HEK293 (cell line): ENCODE measurements at regions not wholly inside any gene's neighbourhood (a gene's known extent, or its start where the extent isn't known, plus 50 kb on each side); places are given as distances from the start of the nearest gene placed in this dataset.

Source experiments
- CTCF ChIA-PET: fragments of 350-600 bp; formaldehyde crosslinking; extraction: SDS; loops from one replicate; lab custom pipeline; 2021; ENCODE audit warnings: antibody characterized with exemption; lab: Yijun Ruan, JAX
- POLR2A ChIA-PET: fragments of 300-600 bp; formaldehyde crosslinking; extraction: SDS; loops from one replicate; lab custom pipeline; 2020; ENCODE audit warnings: antibody characterized with exemption, inconsistent platforms; lab: Yijun Ruan, JAX
- H3K27ac ChIP-seq: fragments of 200-500 bp; sonication (Bioruptor generic); 2 replicates; pipeline ENCODE4 v1.5.1; 2014; ENCODE audit warnings: low read depth, low read length, control low read depth, inconsistent platforms; ENCODE audit errors: extremely low read depth
- H3K36me3 ChIP-seq, 2 experiments: fragments of 200-500 bp in 1 of 2; sonication (Bioruptor generic) in 1 of 2; 1 replicate in 1 of 2; 2 replicates in 1 of 2; pipeline ENCODE4 v1.5.1; 2014 to 2017; ENCODE audit warnings: inconsistent platforms in 2 of 2, low read length in 2 of 2; ENCODE audit not compliant: control insufficient read depth in 2 of 2, insufficient read depth in 1 of 2
- H3K4me1 ChIP-seq: fragments of 200-500 bp; sonication (Bioruptor generic); 2 replicates; pipeline ENCODE4 v1.5.1; 2014; ENCODE audit warnings: mild to moderate bottlenecking, low read length, inconsistent platforms; ENCODE audit not compliant: control insufficient read depth, insufficient read depth
- H3K4me3 ChIP-seq: 2 replicates; pipeline ENCODE4 v1.5.1; 2011; ENCODE audit warnings: low read depth, mild to moderate bottlenecking, control low read depth, low read length, moderate library complexity
- H3K9me3 ChIP-seq: fragments of 200-500 bp; sonication (Bioruptor generic); 2 replicates; pipeline ENCODE4 v1.5.1; 2014; ENCODE audit warnings: low read depth, low read length, inconsistent platforms; ENCODE audit not compliant: control insufficient read depth, insufficient read depth
- GLIS1 ChIP-seq: fragments of 450-650 bp; formaldehyde crosslinking; IDR thresholded peaks from 2 replicates; pipeline ENCODE4 v1.5.1; 2016; ENCODE audit warnings: missing biosample characterization, missing genetic modification characterization
- HOXA7 ChIP-seq: sonication (generic); formaldehyde crosslinking; IDR thresholded peaks from 2 replicates; pipeline ENCODE4 v1.8.1; 2022; ENCODE audit warnings: missing genetic modification reagents, borderline replicate concordance
- KLF16 ChIP-seq: fragments of 450-650 bp; formaldehyde crosslinking; IDR thresholded peaks from 2 replicates; pipeline ENCODE4 v1.5.1; 2017; ENCODE audit warnings: missing biosample characterization, missing genetic modification characterization
- KLF8 ChIP-seq: fragments of 450-650 bp; formaldehyde crosslinking; IDR thresholded peaks from 2 replicates; pipeline ENCODE4 v1.5.1; 2016; ENCODE audit warnings: missing biosample characterization, missing genetic modification characterization
- MYNN ChIP-seq: fragments of 450-650 bp; formaldehyde crosslinking; IDR thresholded peaks from 2 replicates; pipeline ENCODE4 v1.5.1; 2016; ENCODE audit warnings: missing biosample characterization, missing genetic modification characterization, borderline replicate concordance
- SP7 ChIP-seq: fragments of 450-650 bp; formaldehyde crosslinking; IDR thresholded peaks from 2 replicates; pipeline ENCODE4 v1.5.1; 2016; ENCODE audit warnings: missing biosample characterization, missing genetic modification characterization
- ZBTB20 ChIP-seq: fragments of 450-650 bp; formaldehyde crosslinking; IDR thresholded peaks from 2 replicates; pipeline ENCODE4 v1.5.1; 2016; ENCODE audit warnings: missing biosample characterization, missing genetic modification characterization
- ZNF157 ChIP-seq: fragments of 450-650 bp; formaldehyde crosslinking; IDR thresholded peaks from 2 replicates; pipeline ENCODE4 v1.5.1; 2016; ENCODE audit warnings: missing biosample characterization, missing genetic modification characterization
- ZNF23 ChIP-seq: fragments of 450-650 bp; formaldehyde crosslinking; IDR thresholded peaks from 2 replicates; pipeline ENCODE4 v1.5.1; 2016; ENCODE audit warnings: missing biosample characterization, missing genetic modification characterization, borderline replicate concordance
- ZNF302 ChIP-seq: fragments of 450-650 bp; formaldehyde crosslinking; IDR thresholded peaks from 2 replicates; pipeline ENCODE4 v1.5.1; 2016; ENCODE audit warnings: missing biosample characterization, missing genetic modification characterization, low read depth
- ZNF394 ChIP-seq: fragments of 450-650 bp; formaldehyde crosslinking; IDR thresholded peaks from 2 replicates; pipeline ENCODE4 v1.5.1; 2016; ENCODE audit warnings: missing biosample characterization, missing genetic modification characterization, mild to moderate bottlenecking, moderate library complexity, borderline replicate concordance
- ZNF664 ChIP-seq: fragments of 450-650 bp; formaldehyde crosslinking; IDR thresholded peaks from 2 replicates; pipeline ENCODE4 v1.5.1; 2016; ENCODE audit warnings: missing biosample characterization, missing genetic modification characterization
- ZNF785 ChIP-seq: fragments of 450-650 bp; formaldehyde crosslinking; IDR thresholded peaks from 2 replicates; pipeline ENCODE4 v1.5.1; 2016; ENCODE audit warnings: missing biosample characterization, missing genetic modification characterization
- ZNF837 ChIP-seq: fragments of 450-650 bp; formaldehyde crosslinking; IDR thresholded peaks from 2 replicates; pipeline ENCODE4 v1.5.1; 2016; ENCODE audit warnings: missing biosample characterization, missing genetic modification characterization
- TF ChIP-seq, protein P1 (sequence below): fragments of 450-650 bp; formaldehyde crosslinking; optimal IDR thresholded peaks from 2 replicates; pipeline ENCODE3; 2016; ENCODE audit warnings: missing biosample characterization, mild to moderate bottlenecking, missing genetic modification characterization
- TF ChIP-seq, protein P2 (sequence below): fragments of 450-650 bp; formaldehyde crosslinking; IDR thresholded peaks from 2 replicates; pipeline ENCODE4 v1.5.1; 2016; ENCODE audit warnings: missing biosample characterization, missing genetic modification characterization, low read depth
- TF ChIP-seq, protein P3 (sequence below): fragments of 450-650 bp; formaldehyde crosslinking; IDR thresholded peaks from 2 replicates; pipeline ENCODE4 v1.5.1; 2017; ENCODE audit warnings: missing biosample characterization, missing genetic modification characterization
- TF ChIP-seq, protein P4 (sequence below): fragments of 450-650 bp; formaldehyde crosslinking; IDR thresholded peaks from 2 replicates; pipeline ENCODE4 v1.5.1; 2016; ENCODE audit warnings: missing biosample characterization, missing genetic modification characterization

DNA sequence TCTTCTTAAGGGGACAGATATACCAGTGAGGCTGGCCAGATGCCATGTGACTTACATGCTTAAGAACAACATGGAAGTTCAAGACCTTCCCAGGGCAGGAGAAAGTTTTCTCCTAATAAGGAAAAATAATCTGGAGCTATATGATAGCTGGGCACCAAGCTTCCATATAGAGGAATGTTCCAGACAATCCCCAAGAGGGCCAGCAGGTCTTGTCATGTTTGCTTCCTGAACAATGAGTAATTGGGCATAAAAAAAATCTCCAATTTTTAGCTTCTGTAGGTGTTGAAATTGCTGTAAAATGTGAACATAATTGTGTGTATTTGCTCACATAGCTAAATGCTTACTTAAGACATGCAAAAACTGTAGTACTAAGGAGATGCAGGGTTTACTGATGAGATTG, 809.5 kb upstream of the PIK3C3 start:
- no peak overlapping the region for H3K27ac ChIP-seq
- H3K4me3 ChIP-seq, result no peak overlapping the region
- ChIA-PET CTCF (no interaction called here), POLR2A (no interaction called here)
- no peaks in the 10 kb centered on the region for H3K36me3 ChIP-seq
- TF ChIP-seq, protein P1, sequence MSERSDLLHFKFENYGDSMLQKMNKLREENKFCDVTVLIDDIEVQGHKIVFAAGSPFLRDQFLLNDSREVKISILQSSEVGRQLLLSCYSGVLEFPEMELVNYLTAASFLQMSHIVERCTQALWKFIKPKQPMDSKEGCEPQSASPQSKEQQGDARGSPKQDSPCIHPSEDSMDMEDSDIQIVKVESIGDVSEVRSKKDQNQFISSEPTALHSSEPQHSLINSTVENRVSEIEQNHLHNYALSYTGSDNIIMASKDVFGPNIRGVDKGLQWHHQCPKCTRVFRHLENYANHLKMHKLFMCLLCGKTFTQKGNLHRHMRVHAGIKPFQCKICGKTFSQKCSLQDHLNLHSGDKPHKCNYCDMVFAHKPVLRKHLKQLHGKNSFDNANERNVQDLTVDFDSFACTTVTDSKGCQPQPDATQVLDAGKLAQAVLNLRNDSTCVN (tag by site-specific recombination), result no peak
- no peak for TF ChIP-seq MYNN (tag by site-specific recombination)
- TF ChIP-seq ZNF394 (tag by site-specific recombination), result no peak
- TF ChIP-seq ZNF837 (tag by site-specific recombination), result no peak
- no peak for TF ChIP-seq ZBTB20 (tag by site-specific recombination)
- TF ChIP-seq KLF8 (tag by site-specific recombination), result no peak
- TF ChIP-seq GLIS1, result no peak
- no peak for TF ChIP-seq SP7 (tag by site-specific recombination)
- TF ChIP-seq KLF16 (tag by site-specific recombination), result no peak
- no peak for TF ChIP-seq ZNF664 (tag by site-specific recombination)
- TF ChIP-seq ZNF302 (tag by site-specific recombination), result no peak
- TF ChIP-seq, protein P2, sequence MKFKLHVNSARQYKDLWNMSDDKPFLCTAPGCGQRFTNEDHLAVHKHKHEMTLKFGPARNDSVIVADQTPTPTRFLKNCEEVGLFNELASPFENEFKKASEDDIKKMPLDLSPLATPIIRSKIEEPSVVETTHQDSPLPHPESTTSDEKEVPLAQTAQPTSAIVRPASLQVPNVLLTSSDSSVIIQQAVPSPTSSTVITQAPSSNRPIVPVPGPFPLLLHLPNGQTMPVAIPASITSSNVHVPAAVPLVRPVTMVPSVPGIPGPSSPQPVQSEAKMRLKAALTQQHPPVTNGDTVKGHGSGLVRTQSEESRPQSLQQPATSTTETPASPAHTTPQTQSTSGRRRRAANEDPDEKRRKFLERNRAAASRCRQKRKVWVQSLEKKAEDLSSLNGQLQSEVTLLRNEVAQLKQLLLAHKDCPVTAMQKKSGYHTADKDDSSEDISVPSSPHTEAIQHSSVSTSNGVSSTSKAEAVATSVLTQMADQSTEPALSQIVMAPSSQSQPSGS (tag by site-specific recombination), result no peak
- TF ChIP-seq, protein P3, sequence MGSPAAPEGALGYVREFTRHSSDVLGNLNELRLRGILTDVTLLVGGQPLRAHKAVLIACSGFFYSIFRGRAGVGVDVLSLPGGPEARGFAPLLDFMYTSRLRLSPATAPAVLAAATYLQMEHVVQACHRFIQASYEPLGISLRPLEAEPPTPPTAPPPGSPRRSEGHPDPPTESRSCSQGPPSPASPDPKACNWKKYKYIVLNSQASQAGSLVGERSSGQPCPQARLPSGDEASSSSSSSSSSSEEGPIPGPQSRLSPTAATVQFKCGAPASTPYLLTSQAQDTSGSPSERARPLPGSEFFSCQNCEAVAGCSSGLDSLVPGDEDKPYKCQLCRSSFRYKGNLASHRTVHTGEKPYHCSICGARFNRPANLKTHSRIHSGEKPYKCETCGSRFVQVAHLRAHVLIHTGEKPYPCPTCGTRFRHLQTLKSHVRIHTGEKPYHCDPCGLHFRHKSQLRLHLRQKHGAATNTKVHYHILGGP, result no peak
- TF ChIP-seq HOXA7, result no peak
- TF ChIP-seq, protein P4, sequence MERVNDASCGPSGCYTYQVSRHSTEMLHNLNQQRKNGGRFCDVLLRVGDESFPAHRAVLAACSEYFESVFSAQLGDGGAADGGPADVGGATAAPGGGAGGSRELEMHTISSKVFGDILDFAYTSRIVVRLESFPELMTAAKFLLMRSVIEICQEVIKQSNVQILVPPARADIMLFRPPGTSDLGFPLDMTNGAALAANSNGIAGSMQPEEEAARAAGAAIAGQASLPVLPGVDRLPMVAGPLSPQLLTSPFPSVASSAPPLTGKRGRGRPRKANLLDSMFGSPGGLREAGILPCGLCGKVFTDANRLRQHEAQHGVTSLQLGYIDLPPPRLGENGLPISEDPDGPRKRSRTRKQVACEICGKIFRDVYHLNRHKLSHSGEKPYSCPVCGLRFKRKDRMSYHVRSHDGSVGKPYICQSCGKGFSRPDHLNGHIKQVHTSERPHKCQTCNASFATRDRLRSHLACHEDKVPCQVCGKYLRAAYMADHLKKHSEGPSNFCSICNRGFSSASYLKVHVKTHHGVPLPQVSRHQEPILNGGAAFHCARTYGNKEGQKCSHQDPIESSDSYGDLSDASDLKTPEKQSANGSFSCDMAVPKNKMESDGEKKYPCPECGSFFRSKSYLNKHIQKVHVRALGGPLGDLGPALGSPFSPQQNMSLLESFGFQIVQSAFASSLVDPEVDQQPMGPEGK, result no peak
- no peaks in the 10 kb centered on the region for H3K9me3 ChIP-seq
- no peaks in the 10 kb centered on the region for H3K4me1 ChIP-seq

DNA sequence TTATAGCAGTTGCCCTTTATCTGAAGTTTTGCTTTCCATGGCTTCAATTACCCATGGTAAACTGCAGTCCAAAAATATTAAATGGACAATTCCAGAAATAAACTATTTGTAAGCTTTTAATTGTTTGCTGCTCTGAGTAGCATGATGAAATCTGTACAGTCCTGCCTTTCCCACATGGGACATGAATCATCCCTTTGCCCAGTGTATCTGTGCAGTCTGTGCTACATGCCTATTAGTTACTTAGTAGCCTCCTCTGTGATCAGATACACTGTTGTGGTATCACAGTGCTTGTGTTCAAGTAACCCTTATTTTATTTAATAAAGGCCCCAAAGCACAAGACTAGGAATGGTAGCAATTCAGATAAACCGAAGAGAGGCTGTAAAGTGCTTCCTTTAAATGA, 810.6 kb upstream of the PIK3C3 start:
- POLR2A ChIA-PET, result no interaction called here
- H3K36me3 ChIP-seq, result no peaks in the 10 kb centered on the region
- CTCF ChIA-PET, result no interaction called here
- no peaks in the 10 kb centered on the region for H3K4me1 ChIP-seq
- no peak overlapping the region for H3K4me3 ChIP-seq
- no peak overlapping the region for H3K27ac ChIP-seq
- TF ChIP-seq ZNF23 (tag by site-specific recombination) (no peak), ZNF785 (tag by site-specific recombination) (no peak), KLF8 (tag by site-specific recombination) (no peak), ZNF157 (tag by site-specific recombination) (no peak)
- TF ChIP-seq, all 188 proteins: peak for 0
- H3K9me3 ChIP-seq, result no peaks in the 10 kb centered on the region
